GM23338 (cell line): ENCODE measurements at regions not wholly inside any gene's neighbourhood (a gene's known extent, or its start where the extent isn't known, plus 50 kb on each side); places are given as distances from the start of the nearest gene placed in this dataset.

Experiments used
- ATAC-seq: fragments of 200-7000 bp; cut with Tn5 transposase; 3 replicates; pipeline ENCODE4 v1.9.1; 2020
- DNase-seq: peaks from one replicate; pipeline ENCODE4 v3.0.0-alpha.2; 2015; ENCODE audit warnings: low spot score
- H2AFZ ChIP-seq: fragments of 200-600 bp; sonication (generic); 2 replicates; pipeline ENCODE4 v1.8.0; 2016; ENCODE audit warnings: antibody characterized with exemption, mild to moderate bottlenecking, moderate library complexity
- H3F3A ChIP-seq: fragments of 200-600 bp; sonication (generic); replicated peaks from 2 replicates; pipeline ENCODE4 v1.8.0; 2017; ENCODE audit warnings: antibody characterized with exemption, mixed run types, low read depth
- H3K27ac ChIP-seq: fragments of 200-600 bp; sonication (generic); 2 replicates; pipeline ENCODE4 v1.6.1; 2016; ENCODE audit warnings: low read depth
- H3K27me3 ChIP-seq: fragments of 200-600 bp; sonication (generic); 2 replicates; pipeline ENCODE4 v1.8.0; 2016; ENCODE audit warnings: mild to moderate bottlenecking, mixed run types, moderate library complexity; ENCODE audit not compliant: insufficient read depth
- H3K36me3 ChIP-seq: fragments of 200-600 bp; sonication (generic); 2 replicates; pipeline ENCODE4 v1.8.0; 2016; ENCODE audit warnings: mild to moderate bottlenecking; ENCODE audit not compliant: insufficient read depth
- H3K4me1 ChIP-seq: fragments of 200-600 bp; sonication (generic); 2 replicates; pipeline ENCODE4 v1.8.0; 2016; ENCODE audit warnings: mild to moderate bottlenecking, moderate library complexity; ENCODE audit not compliant: insufficient read depth
- H3K4me2 ChIP-seq: fragments of 200-600 bp; sonication (generic); 2 replicates; pipeline ENCODE4 v1.7.1; 2017; ENCODE audit warnings: mixed run types
- H3K4me3 ChIP-seq: fragments of 200-600 bp; sonication (generic); 2 replicates; pipeline ENCODE4 v1.6.1; 2016; ENCODE audit warnings: mixed run types
- H3K79me2 ChIP-seq: fragments of 200-600 bp; sonication (generic); replicated peaks from 2 replicates; pipeline ENCODE4 v1.8.0; 2017; ENCODE audit warnings: mild to moderate bottlenecking; ENCODE audit not compliant: insufficient read depth
- H3K9me2 ChIP-seq: fragments of 200-600 bp; sonication (generic); 2 replicates; pipeline ENCODE4 v1.8.0; 2017; ENCODE audit not compliant: insufficient read depth
- H4K20me1 ChIP-seq: fragments of 200-600 bp; sonication (generic); replicated peaks from 2 replicates; pipeline ENCODE4 v1.8.0; 2017; ENCODE audit warnings: mild to moderate bottlenecking; ENCODE audit not compliant: insufficient read depth
- H3K27ac Mint-ChIP-seq: 2 replicates; pipeline ENCODE4 v1.8.0; 2020; ENCODE audit warnings: inconsistent platforms, mild to moderate bottlenecking, moderate library complexity, mixed read lengths
- H3K27me3 Mint-ChIP-seq: 3 replicates; pipeline ENCODE4 v1.8.0; 2022; ENCODE audit warnings: low read depth, mild to moderate bottlenecking, moderate library complexity, mixed read lengths, inconsistent platforms; ENCODE audit not compliant: insufficient read depth, poor library complexity
- H3K36me3 Mint-ChIP-seq: 3 replicates; pipeline ENCODE4 v1.8.0; 2021; ENCODE audit warnings: low read depth, mild to moderate bottlenecking, inconsistent platforms, moderate library complexity, mixed read lengths
- H3K4me1 Mint-ChIP-seq: 3 replicates; pipeline ENCODE4 v1.8.0; 2020; ENCODE audit warnings: mild to moderate bottlenecking, inconsistent platforms, mixed read lengths
- H3K4me3 Mint-ChIP-seq: 3 replicates; pipeline ENCODE4 v1.8.0; 2021; ENCODE audit warnings: moderate library complexity, mild to moderate bottlenecking, inconsistent platforms, mixed read lengths
- H3K9me3 Mint-ChIP-seq: 3 replicates; pipeline ENCODE4 v1.8.0; 2020; ENCODE audit warnings: moderate library complexity, mild to moderate bottlenecking, inconsistent platforms, mixed read lengths
- CREB1 ChIP-seq: fragments of 250-450 bp; sonication (Bioruptor Pico); IDR thresholded peaks from 2 replicates; pipeline ENCODE4 v1.5.0; 2020; ENCODE audit warnings: low read depth, mild to moderate bottlenecking, moderate library complexity
- CTCF ChIP-seq, 2 experiments: fragments of 200-600 bp in 1 of 2; sonication (generic) in 1 of 2; conservative IDR thresholded peaks; 2 replicates each; pipeline versions ENCODE4 v1.5.1 to v1.6.1; 2016 to 2017; ENCODE audit warnings: antibody characterized with exemption in 2 of 2, low read depth in 2 of 2, mild to moderate bottlenecking in 2 of 2, moderate library complexity in 1 of 2
- ZNF331 ChIP-seq: fragments of 250-450 bp; sonication (Bioruptor Pico); IDR thresholded peaks from 2 replicates; pipeline ENCODE4 v1.5.0; 2020; ENCODE audit warnings: low read depth, mild to moderate bottlenecking, moderate library complexity
- ZNF462 ChIP-seq: fragments of 250-450 bp; sonication (Bioruptor Pico); IDR thresholded peaks from 2 replicates; pipeline ENCODE4 v1.5.0; 2020; ENCODE audit warnings: mild to moderate bottlenecking, moderate library complexity
- TF ChIP-seq, protein P1 (sequence below): IDR thresholded peaks from one replicate; pipeline ENCODE4 v1.6.1; 2018; ENCODE audit warnings: antibody characterized with exemption; ENCODE audit not compliant: unreplicated experiment

- TF ChIP-seq, protein P1, sequence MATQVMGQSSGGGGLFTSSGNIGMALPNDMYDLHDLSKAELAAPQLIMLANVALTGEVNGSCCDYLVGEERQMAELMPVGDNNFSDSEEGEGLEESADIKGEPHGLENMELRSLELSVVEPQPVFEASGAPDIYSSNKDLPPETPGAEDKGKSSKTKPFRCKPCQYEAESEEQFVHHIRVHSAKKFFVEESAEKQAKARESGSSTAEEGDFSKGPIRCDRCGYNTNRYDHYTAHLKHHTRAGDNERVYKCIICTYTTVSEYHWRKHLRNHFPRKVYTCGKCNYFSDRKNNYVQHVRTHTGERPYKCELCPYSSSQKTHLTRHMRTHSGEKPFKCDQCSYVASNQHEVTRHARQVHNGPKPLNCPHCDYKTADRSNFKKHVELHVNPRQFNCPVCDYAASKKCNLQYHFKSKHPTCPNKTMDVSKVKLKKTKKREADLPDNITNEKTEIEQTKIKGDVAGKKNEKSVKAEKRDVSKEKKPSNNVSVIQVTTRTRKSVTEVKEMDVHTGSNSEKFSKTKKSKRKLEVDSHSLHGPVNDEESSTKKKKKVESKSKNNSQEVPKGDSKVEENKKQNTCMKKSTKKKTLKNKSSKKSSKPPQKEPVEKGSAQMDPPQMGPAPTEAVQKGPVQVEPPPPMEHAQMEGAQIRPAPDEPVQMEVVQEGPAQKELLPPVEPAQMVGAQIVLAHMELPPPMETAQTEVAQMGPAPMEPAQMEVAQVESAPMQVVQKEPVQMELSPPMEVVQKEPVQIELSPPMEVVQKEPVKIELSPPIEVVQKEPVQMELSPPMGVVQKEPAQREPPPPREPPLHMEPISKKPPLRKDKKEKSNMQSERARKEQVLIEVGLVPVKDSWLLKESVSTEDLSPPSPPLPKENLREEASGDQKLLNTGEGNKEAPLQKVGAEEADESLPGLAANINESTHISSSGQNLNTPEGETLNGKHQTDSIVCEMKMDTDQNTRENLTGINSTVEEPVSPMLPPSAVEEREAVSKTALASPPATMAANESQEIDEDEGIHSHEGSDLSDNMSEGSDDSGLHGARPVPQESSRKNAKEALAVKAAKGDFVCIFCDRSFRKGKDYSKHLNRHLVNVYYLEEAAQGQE = no peak
- TF ChIP-seq ZNF331 (CRISPR knock-in tag) = no peak
Observed at GRCh38 chrX:81577028-81577427, 375.1 kb downstream of the SH3BGRL start (continued).

DNA sequence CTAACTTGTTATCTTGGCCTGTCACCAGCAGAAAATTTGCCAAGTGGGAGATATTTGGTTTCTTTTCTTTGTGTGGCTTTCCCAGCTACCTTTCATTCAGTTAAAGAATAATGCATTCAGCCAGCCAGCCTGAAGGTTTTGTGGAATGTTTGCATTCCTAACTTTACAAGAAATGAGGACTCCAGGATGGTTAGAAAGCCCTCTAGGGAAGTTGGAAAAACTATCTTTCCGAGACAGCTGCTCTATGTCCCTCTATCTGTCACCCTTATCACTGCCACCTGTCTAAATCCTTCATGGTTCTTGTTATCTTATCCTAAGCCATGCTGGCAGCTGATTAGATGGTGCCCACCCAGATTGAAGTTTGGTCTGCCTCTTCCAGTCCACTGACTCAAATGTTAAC lies 384.2 kb downstream of the SH3BGRL start:
- Histone ChIP-seq H3F3A (no peaks in the 10 kb centered on the region), H4K20me1 (no peaks in the 10 kb centered on the region), H3K4me2 (no peak overlapping the region), H3K27ac (no peak overlapping the region), H2AFZ (no peak overlapping the region), H3K4me3 (no peak overlapping the region), H3K4me1 (no peaks in the 10 kb centered on the region), H3K79me2 (no peaks in the 10 kb centered on the region), H3K36me3 (no peaks in the 10 kb centered on the region), H3K27me3 (no peaks in the 10 kb centered on the region), H3K9me2 (no peaks in the 10 kb centered on the region)
- Mint-ChIP-seq H3K4me1 (no peaks in the 10 kb centered on the region), H3K36me3 (no peaks in the 10 kb centered on the region), H3K27ac (no peak overlapping the region), H3K9me3 (no peaks in the 10 kb centered on the region; the same call in 2 of the 3 replicates), H3K27me3 (no peaks in the 10 kb centered on the region), H3K4me3 (no peak overlapping the region)
- TF ChIP-seq ZNF331 (CRISPR knock-in tag) (no peak), CREB1 (CRISPR knock-in tag) (no peak), CTCF (conservative IDR thresholded peaks at IDR 0.05; ENCODE audit: low read depth in 2 of 2) (no peak), ZNF462 (CRISPR knock-in tag) (no peak)
- TF ChIP-seq, protein P1 = no peak
- ATAC-seq (no peak), DNase-seq (no peak)
